GM12878 (cell line): ENCODE measurements at regions not wholly inside any gene's neighbourhood (a gene's known extent, or its start where the extent isn't known, plus 50 kb on each side); places are given as distances from the start of the nearest gene placed in this dataset.

ENCODE experiments used
- DPF2 ChIP-seq: fragments of 450-650 bp; IDR thresholded peaks from 2 replicates; pipeline ENCODE4 v1.6.1; 2017; ENCODE audit warnings: mild to moderate bottlenecking
- EP300 ChIP-seq, 2 experiments: fragments of 150-350 bp in 1 of 2; IDR thresholded peaks; 2 replicates each; pipeline ENCODE4 v1.6.1; 2011 to 2012; ENCODE audit warnings: low read depth in 2 of 2, low read length in 2 of 2, borderline replicate concordance in 1 of 2, improper control_type of control experiment in 1 of 2, inconsistent platforms in 1 of 2; ENCODE audit not compliant: control insufficient read depth in 1 of 2
- IKZF1 ChIP-seq: fragments of 450-650 bp; conservative IDR thresholded peaks from 2 replicates; pipeline ENCODE4 v1.6.1; 2017; ENCODE audit warnings: antibody characterized with exemption, mild to moderate bottlenecking
- MEF2B ChIP-seq: fragments of 450-650 bp; IDR thresholded peaks from 2 replicates; pipeline ENCODE4 v1.6.1; 2018; ENCODE audit warnings: mild to moderate bottlenecking, moderate library complexity; ENCODE audit not compliant: partially characterized antibody, poor library complexity, severe bottlenecking
- POLR2AphosphoS2 ChIP-seq: IDR thresholded peaks from 2 replicates; pipeline ENCODE4 v1.6.1; 2011; ENCODE audit warnings: low read depth, mild to moderate bottlenecking, low read length, improper control_type of control experiment, moderate library complexity
- POLR2AphosphoS5 ChIP-seq: IDR thresholded peaks from 2 replicates; pipeline ENCODE4 v1.6.1; 2011; ENCODE audit warnings: mild to moderate bottlenecking, low read length, inconsistent platforms
- SIN3A ChIP-seq: IDR thresholded peaks from 2 replicates; pipeline ENCODE4 v1.6.1; 2012; ENCODE audit warnings: low read depth, low read length, improper control_type of control experiment
- SP1 ChIP-seq: IDR thresholded peaks from one replicate; pipeline ENCODE4 v1.6.1; 2011; ENCODE audit warnings: low read depth, low read length
- SREBF2 ChIP-seq: IDR thresholded peaks from 2 replicates; pipeline ENCODE4 v1.6.1; 2012; ENCODE audit warnings: mild to moderate bottlenecking, low read length
- TF ChIP-seq, protein P1 (sequence below): IDR thresholded peaks from 2 replicates; pipeline ENCODE4 v1.6.1; 2012; ENCODE audit warnings: mild to moderate bottlenecking, low read depth, low read length
- TF ChIP-seq, protein P2 (sequence below), 3 experiments: IDR thresholded peaks in 2 of 3; conservative IDR thresholded peaks in 1 of 3; 2 replicates each; pipeline ENCODE4 v1.5.1; 2011; ENCODE audit warnings: low read depth in 3 of 3, low read length in 3 of 3, mild to moderate bottlenecking in 3 of 3, control low read depth in 2 of 3, moderate library complexity in 2 of 3, inconsistent platforms in 1 of 3, mixed read lengths in 1 of 3; ENCODE audit not compliant: control insufficient read depth in 2 of 3, insufficient read depth in 1 of 3; ENCODE audit errors: extremely low read depth in 1 of 3
- TF ChIP-seq, protein P3 (sequence below): IDR thresholded peaks from 2 replicates; pipeline ENCODE4 v1.6.1; 2011; ENCODE audit warnings: low read depth, low read length, improper control_type of control experiment, borderline replicate concordance
- TF ChIP-seq, protein P4 (sequence below): IDR thresholded peaks from 2 replicates; pipeline ENCODE4 v1.6.1; 2011; ENCODE audit warnings: low read depth, mild to moderate bottlenecking, low read length, moderate library complexity, borderline replicate concordance; ENCODE audit errors: extremely low read depth

DNA sequence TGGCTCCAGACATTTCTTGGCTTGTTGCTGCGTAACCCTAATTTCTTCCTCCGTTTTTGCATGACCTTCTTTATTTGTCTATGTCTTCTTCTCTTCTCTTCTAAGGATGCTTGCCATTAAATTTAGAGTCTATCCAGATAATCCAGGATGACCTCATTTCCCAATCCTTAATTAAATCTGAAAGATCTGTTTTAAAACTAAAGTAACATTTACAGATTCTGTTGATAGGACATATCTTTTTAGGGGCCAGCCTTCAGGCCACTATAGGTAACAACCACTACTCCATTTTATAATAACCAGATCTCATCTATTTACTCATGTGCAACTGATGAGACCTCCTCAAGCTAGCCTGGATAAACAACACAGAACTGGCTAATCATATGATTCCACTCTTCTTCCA, 490.5 kb upstream of the SLC10A2 start:
- TF ChIP-seq, protein P1, sequence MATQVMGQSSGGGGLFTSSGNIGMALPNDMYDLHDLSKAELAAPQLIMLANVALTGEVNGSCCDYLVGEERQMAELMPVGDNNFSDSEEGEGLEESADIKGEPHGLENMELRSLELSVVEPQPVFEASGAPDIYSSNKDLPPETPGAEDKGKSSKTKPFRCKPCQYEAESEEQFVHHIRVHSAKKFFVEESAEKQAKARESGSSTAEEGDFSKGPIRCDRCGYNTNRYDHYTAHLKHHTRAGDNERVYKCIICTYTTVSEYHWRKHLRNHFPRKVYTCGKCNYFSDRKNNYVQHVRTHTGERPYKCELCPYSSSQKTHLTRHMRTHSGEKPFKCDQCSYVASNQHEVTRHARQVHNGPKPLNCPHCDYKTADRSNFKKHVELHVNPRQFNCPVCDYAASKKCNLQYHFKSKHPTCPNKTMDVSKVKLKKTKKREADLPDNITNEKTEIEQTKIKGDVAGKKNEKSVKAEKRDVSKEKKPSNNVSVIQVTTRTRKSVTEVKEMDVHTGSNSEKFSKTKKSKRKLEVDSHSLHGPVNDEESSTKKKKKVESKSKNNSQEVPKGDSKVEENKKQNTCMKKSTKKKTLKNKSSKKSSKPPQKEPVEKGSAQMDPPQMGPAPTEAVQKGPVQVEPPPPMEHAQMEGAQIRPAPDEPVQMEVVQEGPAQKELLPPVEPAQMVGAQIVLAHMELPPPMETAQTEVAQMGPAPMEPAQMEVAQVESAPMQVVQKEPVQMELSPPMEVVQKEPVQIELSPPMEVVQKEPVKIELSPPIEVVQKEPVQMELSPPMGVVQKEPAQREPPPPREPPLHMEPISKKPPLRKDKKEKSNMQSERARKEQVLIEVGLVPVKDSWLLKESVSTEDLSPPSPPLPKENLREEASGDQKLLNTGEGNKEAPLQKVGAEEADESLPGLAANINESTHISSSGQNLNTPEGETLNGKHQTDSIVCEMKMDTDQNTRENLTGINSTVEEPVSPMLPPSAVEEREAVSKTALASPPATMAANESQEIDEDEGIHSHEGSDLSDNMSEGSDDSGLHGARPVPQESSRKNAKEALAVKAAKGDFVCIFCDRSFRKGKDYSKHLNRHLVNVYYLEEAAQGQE = no peak
- TF ChIP-seq SREBF2 (no peak), EP300 (IDR thresholded peaks at IDR 0.05; ENCODE audit: borderline replicate concordance in 1 of 2, control insufficient read depth in 1 of 2, low read depth in 2 of 2, low read length in 2 of 2) (no peak), POLR2AphosphoS2 (no peak), MEF2B (no peak), SIN3A (no peak), DPF2 (no peak), POLR2AphosphoS5 (no peak), SP1 (no peak), IKZF1 (no peak)
- TF ChIP-seq, protein P2, sequence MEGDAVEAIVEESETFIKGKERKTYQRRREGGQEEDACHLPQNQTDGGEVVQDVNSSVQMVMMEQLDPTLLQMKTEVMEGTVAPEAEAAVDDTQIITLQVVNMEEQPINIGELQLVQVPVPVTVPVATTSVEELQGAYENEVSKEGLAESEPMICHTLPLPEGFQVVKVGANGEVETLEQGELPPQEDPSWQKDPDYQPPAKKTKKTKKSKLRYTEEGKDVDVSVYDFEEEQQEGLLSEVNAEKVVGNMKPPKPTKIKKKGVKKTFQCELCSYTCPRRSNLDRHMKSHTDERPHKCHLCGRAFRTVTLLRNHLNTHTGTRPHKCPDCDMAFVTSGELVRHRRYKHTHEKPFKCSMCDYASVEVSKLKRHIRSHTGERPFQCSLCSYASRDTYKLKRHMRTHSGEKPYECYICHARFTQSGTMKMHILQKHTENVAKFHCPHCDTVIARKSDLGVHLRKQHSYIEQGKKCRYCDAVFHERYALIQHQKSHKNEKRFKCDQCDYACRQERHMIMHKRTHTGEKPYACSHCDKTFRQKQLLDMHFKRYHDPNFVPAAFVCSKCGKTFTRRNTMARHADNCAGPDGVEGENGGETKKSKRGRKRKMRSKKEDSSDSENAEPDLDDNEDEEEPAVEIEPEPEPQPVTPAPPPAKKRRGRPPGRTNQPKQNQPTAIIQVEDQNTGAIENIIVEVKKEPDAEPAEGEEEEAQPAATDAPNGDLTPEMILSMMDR (IDR thresholded peaks at IDR 0.05 in 2 of 3, conservative IDR thresholded peaks at IDR 0.05 in 1 of 3; ENCODE audit: control insufficient read depth in 2 of 3, extremely low read depth in 1 of 3, insufficient read depth in 1 of 3, low read depth in 3 of 3, low read length in 3 of 3) = no peak
- TF ChIP-seq, protein P3, sequence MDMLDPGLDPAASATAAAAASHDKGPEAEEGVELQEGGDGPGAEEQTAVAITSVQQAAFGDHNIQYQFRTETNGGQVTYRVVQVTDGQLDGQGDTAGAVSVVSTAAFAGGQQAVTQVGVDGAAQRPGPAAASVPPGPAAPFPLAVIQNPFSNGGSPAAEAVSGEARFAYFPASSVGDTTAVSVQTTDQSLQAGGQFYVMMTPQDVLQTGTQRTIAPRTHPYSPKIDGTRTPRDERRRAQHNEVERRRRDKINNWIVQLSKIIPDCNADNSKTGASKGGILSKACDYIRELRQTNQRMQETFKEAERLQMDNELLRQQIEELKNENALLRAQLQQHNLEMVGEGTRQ = no peak
- TF ChIP-seq, protein P4, sequence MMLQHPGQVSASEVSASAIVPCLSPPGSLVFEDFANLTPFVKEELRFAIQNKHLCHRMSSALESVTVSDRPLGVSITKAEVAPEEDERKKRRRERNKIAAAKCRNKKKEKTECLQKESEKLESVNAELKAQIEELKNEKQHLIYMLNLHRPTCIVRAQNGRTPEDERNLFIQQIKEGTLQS = no peak
